NT2/D1 (cell line): ENCODE measurements at regions not wholly inside any gene's neighbourhood (a gene's known extent, or its start where the extent isn't known, plus 50 kb on each side); places are given as distances from the start of the nearest gene placed in this dataset.

Experiments used
- SUZ12 ChIP-seq: IDR thresholded peaks from 2 replicates; pipeline ENCODE4 v1.6.1; 2011; ENCODE audit not compliant: insufficient read length, insufficient read depth; ENCODE audit errors: extremely low read depth
- YY1 ChIP-seq: IDR thresholded peaks from 2 replicates; pipeline ENCODE4 v1.6.1; 2011; ENCODE audit not compliant: insufficient read length, insufficient read depth

DNA sequence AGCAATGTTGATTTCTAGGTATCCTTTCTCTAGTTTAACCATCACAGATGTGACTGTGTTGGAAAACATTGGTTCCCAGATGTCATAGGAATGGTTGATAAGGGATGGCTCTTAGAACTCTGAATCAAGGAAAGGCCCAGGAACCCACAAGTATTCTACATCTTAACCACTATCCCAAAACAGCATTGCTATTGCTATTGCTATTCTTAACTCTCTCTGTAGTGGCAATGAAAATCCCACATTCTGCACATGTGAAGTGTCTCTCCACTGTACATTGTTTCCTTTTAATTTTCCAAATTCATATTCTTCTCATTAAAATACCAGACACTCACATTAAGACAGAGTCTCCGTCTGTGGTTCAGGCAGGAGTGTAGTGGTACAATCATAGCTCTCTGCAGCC, 420.4 kb upstream of the RUNX1 start:
- TF ChIP-seq YY1 = no peak
- TF ChIP-seq SUZ12 = no peak
